MG63 (cell line): ENCODE measurements at regions not wholly inside any gene's neighbourhood (a gene's known extent, or its start where the extent isn't known, plus 50 kb on each side); places are given as distances from the start of the nearest gene placed in this dataset.

Experiments
- DNase-seq: peaks from one replicate; pipeline ENCODE4 v3.0.0-alpha.2; 2020
- H3K27me3 ChIP-seq: fragments of 250-450 bp; sonication (Bioruptor Pico); 2 replicates; pipeline ENCODE4 v1.5.1; 2020; ENCODE audit warnings: mild to moderate bottlenecking, moderate library complexity
- H3K36me3 ChIP-seq: fragments of 250-450 bp; sonication (Bioruptor Pico); 2 replicates; pipeline ENCODE4 v1.5.1; 2020; ENCODE audit warnings: mild to moderate bottlenecking, moderate library complexity
- H3K4me3 ChIP-seq: fragments of 250-450 bp; sonication (Bioruptor Pico); 2 replicates; pipeline ENCODE4 v1.5.1; 2020; ENCODE audit warnings: mild to moderate bottlenecking, moderate library complexity
- H3K9me3 ChIP-seq: fragments of 250-450 bp; sonication (Bioruptor Pico); 2 replicates; pipeline ENCODE4 v1.5.1; 2020; ENCODE audit warnings: mild to moderate bottlenecking, moderate library complexity

- Histone ChIP-seq H3K27me3 (no peaks in the 10 kb centered on the region), H3K36me3 (no peaks in the 10 kb centered on the region), H3K9me3 (peaks cover 20% of the 10 kb centered on the region), H3K4me3 (no peak overlapping the region)
- no peak for DNase-seq
Measured at GRCh38 chr11:70751142-70751734, 352.9 kb downstream of the CTTN start.

- H3K36me3 ChIP-seq, result no peaks in the 10 kb centered on the region
- H3K9me3 ChIP-seq, result peaks cover 11% of the 10 kb centered on the region
- peak; percentile 67 for DNase-seq
- no peak overlapping the region for H3K4me3 ChIP-seq
- H3K27me3 ChIP-seq, result no peaks in the 10 kb centered on the region
Measured at GRCh38 chr11:70755410-70756158, 357.3 kb downstream of the CTTN start.

- H3K9me3 ChIP-seq, result peaks cover 4% of the 10 kb centered on the region
- DNase-seq, result no peak
- H3K36me3 ChIP-seq, result no peaks in the 10 kb centered on the region
- no peaks in the 10 kb centered on the region for H3K27me3 ChIP-seq
- no peak overlapping the region for H3K4me3 ChIP-seq
Measured at GRCh38 chr11:70756341-70756740, 358.0 kb downstream of the CTTN start.

GRCh38 chr11:70756756-70757155 lies 358.4 kb downstream of the CTTN start:
- H3K27me3 ChIP-seq, result no peaks in the 10 kb centered on the region
- H3K9me3 ChIP-seq, result no peaks in the 10 kb centered on the region; the same call in 1 of the 2 replicates
- H3K4me3 ChIP-seq, result no peak overlapping the region
- DNase-seq, result no peak
- no peaks in the 10 kb centered on the region for H3K36me3 ChIP-seq

GRCh38 chr11:70757241-70757640 lies 358.9 kb downstream of the CTTN start:
- Histone ChIP-seq H3K4me3 (no peak overlapping the region), H3K9me3 (no peaks in the 10 kb centered on the region), H3K27me3 (no peaks in the 10 kb centered on the region)

GRCh38 chr11:70758206-70758605 lies 359.9 kb downstream of the CTTN start:
- no peak overlapping the region for H3K4me3 ChIP-seq
- no peaks in the 10 kb centered on the region for H3K36me3 ChIP-seq
- DNase-seq, result no peak
- no peaks in the 10 kb centered on the region for H3K9me3 ChIP-seq
- H3K27me3 ChIP-seq, result no peaks in the 10 kb centered on the region

More at GRCh38 chr11:70757241-70757640, 358.9 kb downstream of the CTTN start:
- no peak for DNase-seq
- H3K36me3 ChIP-seq, result no peaks in the 10 kb centered on the region

GRCh38 chr11:70759846-70760245 lies 361.5 kb downstream of the CTTN start:
- no peaks in the 10 kb centered on the region for H3K36me3 ChIP-seq
- DNase-seq, result no peak
- no peaks in the 10 kb centered on the region for H3K9me3 ChIP-seq
- H3K4me3 ChIP-seq, result no peak overlapping the region
- H3K27me3 ChIP-seq, result no peaks in the 10 kb centered on the region

GRCh38 chr11:70760416-70761020 lies 362.2 kb downstream of the CTTN start:
- Histone ChIP-seq H3K4me3 (no peak overlapping the region), H3K36me3 (no peaks in the 10 kb centered on the region), H3K27me3 (no peaks in the 10 kb centered on the region), H3K9me3 (no peaks in the 10 kb centered on the region)
- DNase-seq, result no peak

- DNase-seq, result no peak
- Histone ChIP-seq H3K27me3 (no peaks in the 10 kb centered on the region), H3K36me3 (no peaks in the 10 kb centered on the region), H3K4me3 (no peak overlapping the region), H3K9me3 (no peaks in the 10 kb centered on the region)
Measured at GRCh38 chr11:70761094-70761907, 363.0 kb downstream of the CTTN start.

- Histone ChIP-seq H3K4me3 (no peak overlapping the region), H3K36me3 (no peaks in the 10 kb centered on the region), H3K27me3 (no peaks in the 10 kb centered on the region), H3K9me3 (no peaks in the 10 kb centered on the region)
- no peak for DNase-seq
Measured at GRCh38 chr11:70761908-70762337, 363.6 kb downstream of the CTTN start.

GRCh38 chr11:70762810-70763209 lies 364.5 kb downstream of the CTTN start:
- H3K27me3 ChIP-seq, result no peaks in the 10 kb centered on the region
- H3K9me3 ChIP-seq, result no peaks in the 10 kb centered on the region
- DNase-seq, result no peak
- H3K4me3 ChIP-seq, result no peak overlapping the region
- no peaks in the 10 kb centered on the region for H3K36me3 ChIP-seq

- H3K4me3 ChIP-seq, result no peak overlapping the region
- no peaks in the 10 kb centered on the region for H3K36me3 ChIP-seq
- no peaks in the 10 kb centered on the region for H3K9me3 ChIP-seq
- no peak for DNase-seq
- H3K27me3 ChIP-seq, result no peaks in the 10 kb centered on the region
Measured at GRCh38 chr11:70763606-70764005, 365.3 kb downstream of the CTTN start.

- Histone ChIP-seq H3K36me3 (no peaks in the 10 kb centered on the region), H3K9me3 (no peaks in the 10 kb centered on the region)
- DNase-seq, result no peak
Measured at GRCh38 chr11:70764356-70764905, 366.1 kb downstream of the CTTN start.

GRCh38 chr11:70766901-70767300 lies 368.6 kb downstream of the CTTN start:
- DNase-seq, result no peak
- Histone ChIP-seq H3K36me3 (no peaks in the 10 kb centered on the region), H3K27me3 (no peaks in the 10 kb centered on the region), H3K9me3 (no peaks in the 10 kb centered on the region), H3K4me3 (no peak overlapping the region)

More at GRCh38 chr11:70764356-70764905, 366.1 kb downstream of the CTTN start:
- Histone ChIP-seq H3K27me3 (no peaks in the 10 kb centered on the region), H3K4me3 (no peak overlapping the region)

GRCh38 chr11:70768346-70769095 lies 370.2 kb downstream of the CTTN start:
- Histone ChIP-seq H3K27me3 (no peaks in the 10 kb centered on the region), H3K9me3 (no peaks in the 10 kb centered on the region), H3K4me3 (no peak overlapping the region), H3K36me3 (no peaks in the 10 kb centered on the region)
- no peak for DNase-seq

GRCh38 chr11:70769106-70769505 lies 370.8 kb downstream of the CTTN start:
- H3K27me3 ChIP-seq, result no peaks in the 10 kb centered on the region
- H3K36me3 ChIP-seq, result no peaks in the 10 kb centered on the region
- no peaks in the 10 kb centered on the region for H3K9me3 ChIP-seq
- H3K4me3 ChIP-seq, result no peak overlapping the region
- DNase-seq, result no peak
